ENCODE measurements at regions not wholly inside any gene's neighbourhood (a gene's known extent, or its start where the extent isn't known, plus 50 kb on each side); places are given as distances from the start of the nearest gene placed in this dataset.

- no peak overlapping the region for H3K27ac Mint-ChIP-seq (ENCODE audit: unreplicated experiment)
- no peak for TF ChIP-seq CTCF (IDR thresholded peaks at IDR 0.05)
- peaks cover 11% of the 10 kb centered on the region for H3K4me1 Mint-ChIP-seq (ENCODE audit: low read depth)
- H3K27me3 Mint-ChIP-seq (ENCODE audit: low read depth), result no peaks in the 10 kb centered on the region
- H3K4me3 Mint-ChIP-seq (ENCODE audit: unreplicated experiment), result no peak overlapping the region
- H3K9me3 Mint-ChIP-seq (ENCODE audit: low read depth), result peaks cover 4% of the 10 kb centered on the region
- no peak for DNase-seq (ENCODE audit: low spot score)
- no peaks in the 10 kb centered on the region for H3K36me3 Mint-ChIP-seq (ENCODE audit: low read depth)
Observed at GRCh38 chr6:11911538-11911937, 100.6 kb upstream of the HIVEP1 start.

- Mint-ChIP-seq H3K27ac (ENCODE audit: unreplicated experiment) (no peak overlapping the region), H3K27me3 (ENCODE audit: low read depth) (no peaks in the 10 kb centered on the region), H3K9me3 (ENCODE audit: low read depth) (peaks cover 4% of the 10 kb centered on the region), H3K4me3 (ENCODE audit: unreplicated experiment) (no peak overlapping the region), H3K4me1 (ENCODE audit: low read depth) (peaks cover 11% of the 10 kb centered on the region), H3K36me3 (ENCODE audit: low read depth) (no peaks in the 10 kb centered on the region)
- DNase-seq (ENCODE audit: low spot score), result no peak
- no peak for TF ChIP-seq CTCF (IDR thresholded peaks at IDR 0.05)
Observed at GRCh38 chr6:11909696-11910132, 102.4 kb upstream of the HIVEP1 start.

GRCh38 chr6:11908436-11909105, 103.5 kb upstream of the HIVEP1 start:
- no peak for TF ChIP-seq CTCF (IDR thresholded peaks at IDR 0.05)
- Mint-ChIP-seq H3K4me3 (ENCODE audit: unreplicated experiment) (no peak overlapping the region), H3K36me3 (ENCODE audit: low read depth) (no peaks in the 10 kb centered on the region), H3K9me3 (ENCODE audit: low read depth) (peaks cover 4% of the 10 kb centered on the region), H3K27me3 (ENCODE audit: low read depth) (no peaks in the 10 kb centered on the region), H3K4me1 (ENCODE audit: low read depth) (peaks cover 11% of the 10 kb centered on the region), H3K27ac (ENCODE audit: unreplicated experiment) (no peak overlapping the region)
- no peak for DNase-seq (ENCODE audit: low spot score)

GRCh38 chr6:11903645-11904044, 108.5 kb upstream of the HIVEP1 start:
- H3K27ac Mint-ChIP-seq (ENCODE audit: unreplicated experiment), result no peak overlapping the region

GRCh38 chr6:11902527-11902926, 109.6 kb upstream of the HIVEP1 start:
- H3K4me1 Mint-ChIP-seq (ENCODE audit: low read depth), result peaks cover 7% of the 10 kb centered on the region
- no peak for DNase-seq (ENCODE audit: low spot score)
- no peak overlapping the region for H3K27ac Mint-ChIP-seq (ENCODE audit: unreplicated experiment)
- TF ChIP-seq CTCF (IDR thresholded peaks at IDR 0.05), result no peak
- no peaks in the 10 kb centered on the region for H3K27me3 Mint-ChIP-seq (ENCODE audit: low read depth)
- no peak overlapping the region for H3K4me3 Mint-ChIP-seq (ENCODE audit: unreplicated experiment)
- H3K36me3 Mint-ChIP-seq (ENCODE audit: low read depth), result peaks cover 7% of the 10 kb centered on the region
- peaks cover 10% of the 10 kb centered on the region for H3K9me3 Mint-ChIP-seq (ENCODE audit: low read depth)

More at GRCh38 chr6:11903645-11904044, 108.5 kb upstream of the HIVEP1 start:
- Mint-ChIP-seq H3K4me3 (ENCODE audit: unreplicated experiment) (no peak overlapping the region), H3K4me1 (ENCODE audit: low read depth) (peaks cover 7% of the 10 kb centered on the region), H3K27me3 (ENCODE audit: low read depth) (no peaks in the 10 kb centered on the region), H3K9me3 (ENCODE audit: low read depth) (peaks cover 10% of the 10 kb centered on the region), H3K36me3 (ENCODE audit: low read depth) (peaks cover 7% of the 10 kb centered on the region)
- TF ChIP-seq CTCF (IDR thresholded peaks at IDR 0.05), result no peak
- DNase-seq (ENCODE audit: low spot score), result no peak

All from chondrocyte (in vitro differentiated cells).